HG03520 (cell line): ENCODE measurements at regions not wholly inside any gene's neighbourhood (a gene's known extent, or its start where the extent isn't known, plus 50 kb on each side); places are given as distances from the start of the nearest gene placed in this dataset.

Experiments used
- ATAC-seq: cut with Tn5 transposase; IDR thresholded peaks from one replicate; pipeline ENCODE4 v1.9.1; 2021; ENCODE audit warnings: mild to moderate bottlenecking, moderate library complexity; ENCODE audit not compliant: unreplicated experiment

DNA sequence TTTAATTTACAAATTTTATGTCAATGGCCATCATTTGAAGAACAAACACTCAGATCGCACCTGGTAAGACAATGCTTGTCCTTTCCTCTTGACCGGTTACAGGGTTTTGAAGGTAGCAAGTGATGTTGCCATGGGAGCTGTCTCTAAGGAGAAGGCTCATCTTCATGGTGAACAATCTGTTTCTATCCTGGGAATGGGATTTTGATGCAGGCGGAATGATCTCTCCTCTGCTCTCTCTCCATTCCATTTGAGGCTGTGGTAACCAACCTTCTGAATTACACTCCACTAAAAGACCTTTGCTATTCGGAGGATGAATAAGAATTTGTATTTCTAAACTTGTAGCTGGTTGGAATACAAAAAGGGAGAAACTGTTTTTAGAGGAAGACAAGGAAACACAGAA lies 57.9 kb upstream of the SLC5A9 start:
- ATAC-seq: no peak

GRCh38 chr1:48160486-48161132 lies 61.9 kb upstream of the SLC5A9 start:
- no peak for ATAC-seq

DNA sequence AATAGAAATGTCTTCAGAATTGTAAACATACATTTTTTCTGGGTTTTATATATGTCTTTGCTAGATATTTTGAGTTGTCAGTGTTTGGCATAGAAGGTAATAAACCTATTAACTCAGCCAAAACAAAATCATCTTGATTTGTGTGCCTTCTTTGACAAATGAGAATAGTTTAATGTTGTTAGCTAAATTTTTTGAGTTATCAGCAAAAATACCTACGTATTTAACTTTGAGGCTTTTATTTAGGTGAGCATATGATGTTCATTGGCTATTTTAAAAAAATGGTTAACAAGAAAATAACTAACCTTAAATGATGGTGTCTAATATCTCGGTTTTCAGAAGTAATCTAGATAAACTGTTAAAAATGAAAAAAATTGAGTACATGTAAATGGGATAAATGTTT lies 83.2 kb upstream of the SLC5A9 start:
- ATAC-seq: no peak

DNA sequence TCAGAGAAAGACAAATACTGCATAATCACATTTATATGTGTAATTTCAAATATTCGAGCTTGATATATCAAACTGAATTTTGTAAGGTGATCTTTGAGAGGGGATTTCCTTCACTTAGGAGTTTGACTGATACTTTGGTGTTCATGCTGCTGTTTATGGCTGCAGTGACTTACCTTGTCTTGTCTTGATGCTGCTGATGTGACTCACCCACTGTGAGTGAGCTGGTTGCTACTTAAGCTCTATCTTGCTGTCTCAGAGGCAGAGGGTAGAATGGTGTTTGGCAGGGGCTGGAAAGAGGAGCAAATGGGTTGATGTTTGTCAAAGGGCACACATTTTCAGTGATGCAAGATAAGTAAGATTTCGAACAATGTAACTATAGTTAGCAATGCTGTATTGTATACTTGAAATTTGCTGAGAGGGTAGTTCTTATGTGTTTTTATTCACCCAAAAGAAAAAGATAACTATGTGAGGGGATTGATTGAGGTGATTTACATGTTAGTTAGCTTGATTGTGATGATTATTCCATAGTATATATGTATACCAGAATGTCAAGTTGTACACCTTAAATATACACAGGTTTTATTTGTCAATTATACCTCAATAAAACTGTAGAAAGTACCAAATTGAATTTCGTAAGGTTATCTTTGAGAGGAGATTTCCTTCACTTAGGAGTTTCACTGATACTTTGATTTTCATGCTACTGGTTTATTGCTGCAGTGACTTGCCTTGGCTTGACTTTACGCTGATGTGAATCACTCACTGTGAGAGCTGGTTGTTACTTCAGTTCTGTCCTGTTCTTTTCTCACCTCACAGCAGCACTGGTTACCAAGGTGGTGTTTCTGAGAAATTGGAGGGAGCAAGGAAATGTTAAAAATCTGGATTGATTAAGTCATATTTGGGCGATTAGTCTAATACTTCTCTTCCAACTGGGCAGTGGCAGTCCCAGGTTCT lies 94.5 kb upstream of the SLC5A9 start:
- no peak for ATAC-seq

DNA sequence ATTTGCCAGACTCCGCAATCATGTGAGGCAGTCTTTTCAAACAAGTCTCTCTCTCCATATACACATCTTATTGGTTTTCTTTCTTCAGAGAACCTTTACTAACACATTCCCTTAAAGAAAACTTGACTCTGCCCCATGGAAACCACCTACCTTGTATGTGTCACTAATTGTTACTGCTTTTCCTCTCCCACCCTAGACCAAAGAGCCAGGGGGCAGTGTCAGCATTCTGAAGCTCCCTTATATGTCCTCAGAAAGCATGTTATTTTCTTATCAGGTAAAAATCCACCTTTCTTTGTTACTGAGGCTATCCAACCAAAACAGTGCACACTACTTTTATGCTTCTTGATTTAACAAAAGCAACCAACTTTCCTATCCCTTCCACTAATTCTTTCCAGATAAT lies 98.9 kb upstream of the SLC5A9 start:
- ATAC-seq: no peak

DNA sequence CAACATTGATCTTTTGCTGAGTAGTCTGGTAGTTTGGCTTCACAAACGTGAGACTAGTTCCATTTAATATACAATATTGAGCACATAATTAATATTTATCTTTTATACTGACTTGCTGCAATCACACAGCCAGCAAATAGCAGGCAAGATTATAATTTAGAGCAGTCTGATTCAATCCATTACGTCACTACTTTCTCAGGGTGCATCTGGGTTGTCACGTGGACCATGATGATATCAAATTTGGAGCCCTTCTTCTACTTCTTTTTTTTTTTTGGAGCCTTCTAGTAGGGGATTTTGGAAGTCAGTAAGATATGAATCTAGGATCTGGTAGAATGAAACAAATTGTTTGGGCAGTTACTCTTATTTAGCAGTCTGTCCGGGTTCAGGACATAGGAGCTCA lies 100.6 kb upstream of the SLC5A9 start:
- ATAC-seq: no peak

DNA sequence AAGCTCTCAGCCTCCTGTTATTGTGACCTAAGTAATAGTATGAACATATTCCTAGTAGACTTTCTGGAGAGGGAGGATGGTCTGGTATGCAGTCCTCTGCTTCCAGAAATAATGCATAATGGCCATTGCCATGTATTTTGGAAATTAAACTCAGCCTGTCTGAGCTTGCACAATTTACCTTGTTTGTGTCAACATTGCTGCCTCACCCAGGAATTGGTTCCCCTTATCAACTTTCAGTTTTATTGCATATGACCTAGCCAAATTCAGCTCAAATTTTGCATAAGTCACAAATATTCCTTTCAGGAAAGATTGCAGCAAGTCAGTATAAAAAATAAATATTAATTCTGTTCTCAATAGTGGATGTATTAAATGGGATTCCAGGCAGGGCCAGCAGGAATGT lies 101.9 kb upstream of the SLC5A9 start:
- no peak for ATAC-seq

DNA sequence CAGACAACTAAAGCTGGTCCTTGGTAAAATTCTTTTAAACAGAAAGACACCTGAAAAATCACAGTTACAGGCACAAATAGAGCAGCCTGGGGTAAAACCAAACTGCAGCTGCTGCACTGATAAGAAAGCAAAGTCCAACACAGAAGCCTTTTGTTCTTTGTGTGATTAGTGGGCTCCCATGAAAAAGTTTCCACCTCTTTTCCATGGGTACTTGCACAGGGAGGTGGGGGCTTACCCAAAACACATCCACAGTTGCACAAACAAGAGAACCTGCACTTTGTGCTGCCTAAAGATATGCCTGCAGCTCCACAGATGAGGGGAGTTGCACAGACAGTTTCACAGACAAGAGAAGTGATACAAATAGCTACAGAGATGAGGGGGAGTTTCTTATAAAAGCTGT lies 106.7 kb upstream of the SLC5A9 start:
- no peak for ATAC-seq

DNA sequence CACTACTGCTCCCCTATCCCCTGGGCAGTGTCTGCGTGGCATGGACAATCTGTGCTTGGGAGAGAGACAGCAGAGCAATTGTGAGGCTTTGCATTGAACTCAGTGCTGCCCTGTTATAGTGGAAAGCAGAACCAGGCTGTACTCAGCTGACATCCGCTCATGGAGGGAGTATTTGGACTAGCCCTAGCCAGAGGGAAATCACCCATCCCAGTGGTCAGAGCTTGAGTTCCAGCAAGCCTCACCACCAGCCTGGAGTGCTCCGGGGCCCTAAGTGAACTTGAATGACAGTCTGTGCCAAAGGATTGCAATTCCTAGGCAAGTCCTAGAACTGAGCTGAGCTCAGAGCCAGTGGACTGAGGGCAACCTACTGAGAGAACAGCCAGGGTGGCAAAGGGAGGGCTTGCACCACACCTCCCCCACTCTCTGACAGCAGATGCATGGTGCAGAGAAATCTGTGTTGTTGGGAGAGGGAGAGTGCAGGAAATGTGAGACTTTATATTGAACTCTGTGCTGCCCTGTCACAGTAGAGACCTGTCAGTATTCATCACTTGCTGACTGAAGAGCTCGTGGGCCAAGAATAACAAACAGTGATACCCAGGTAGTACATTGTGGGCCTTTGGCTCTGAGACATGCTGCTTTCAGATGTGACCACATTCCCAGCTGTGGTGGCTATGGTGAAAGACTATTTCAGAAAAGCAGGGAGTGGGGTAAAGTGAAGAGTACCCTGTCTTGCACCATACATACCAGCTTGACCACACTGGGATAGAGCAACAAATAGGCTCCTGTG lies 107.7 kb upstream of the SLC5A9 start:
- no peak for ATAC-seq

DNA sequence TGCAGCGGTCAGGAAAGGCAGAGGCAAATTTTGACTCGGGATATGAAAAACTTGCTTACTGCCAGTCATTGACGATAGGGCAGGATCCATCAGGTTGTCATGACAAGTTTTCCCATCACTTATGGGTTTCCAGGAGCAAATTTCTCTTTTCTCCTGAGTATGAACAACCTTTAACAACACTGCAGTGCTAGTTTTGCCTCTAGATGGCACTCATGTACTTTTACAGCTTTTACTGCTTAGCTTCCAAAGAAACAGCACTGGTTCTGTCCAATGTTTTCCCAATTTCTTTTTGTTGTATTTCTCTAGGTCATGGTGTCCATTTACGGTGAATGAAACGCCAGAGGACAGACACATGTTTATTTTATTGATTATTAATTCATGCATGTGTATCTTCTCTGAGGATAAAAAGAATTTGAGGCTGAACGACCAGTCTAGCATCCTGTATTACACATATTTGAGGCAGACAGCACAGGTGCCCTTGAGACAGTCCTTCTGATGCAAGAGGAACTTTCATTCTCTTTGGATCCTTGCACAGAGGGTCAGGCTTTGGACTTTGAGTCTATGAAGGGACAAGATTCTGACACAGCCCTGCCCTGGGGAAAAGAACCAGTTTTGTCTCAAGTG lies 112.3 kb upstream of the TRABD2B start:
- ATAC-seq: no peak

GRCh38 chr1:48107516-48107915 lies 110.3 kb upstream of the TRABD2B start:
- no peak for ATAC-seq

DNA sequence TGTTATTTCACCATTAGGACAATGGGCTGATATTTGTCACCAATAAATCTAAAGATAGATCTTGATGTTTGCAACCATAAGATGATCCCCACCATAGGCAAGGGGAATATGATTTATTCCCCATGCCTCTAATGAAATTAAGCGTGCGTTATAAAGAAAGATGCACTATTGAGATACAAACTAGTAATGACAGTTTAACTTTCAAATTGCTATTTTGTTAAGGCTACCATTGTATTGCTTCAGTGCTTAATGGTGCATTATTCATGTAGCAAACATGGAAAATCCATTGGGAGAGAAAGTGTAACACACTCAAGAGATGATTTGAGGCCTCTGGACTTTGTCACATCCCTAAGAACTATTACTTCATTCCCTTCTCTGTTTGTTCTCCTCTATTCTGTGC lies 108.9 kb upstream of the TRABD2B start:
- no peak for ATAC-seq

DNA sequence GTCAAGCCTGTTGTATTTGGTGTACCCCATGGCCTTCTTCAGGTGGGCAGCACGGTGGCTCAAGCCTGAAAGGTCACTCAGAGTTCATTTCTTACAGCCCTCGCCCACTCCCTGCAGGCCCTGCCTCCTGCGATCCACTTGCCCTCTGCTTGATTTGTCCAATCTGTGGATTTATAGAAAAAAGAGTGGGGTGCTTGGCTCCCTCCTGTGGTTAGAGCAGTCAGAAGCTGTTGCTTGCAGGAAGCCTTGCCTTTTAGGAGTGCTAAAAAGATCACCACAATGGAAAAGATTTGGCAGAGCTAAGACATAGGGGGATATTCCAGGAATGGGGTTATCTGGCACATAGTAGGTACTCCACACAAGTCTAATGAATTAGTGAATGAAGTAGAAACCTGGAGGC lies 108.0 kb upstream of the TRABD2B start:
- no peak for ATAC-seq

- ATAC-seq: no peak
These were observed 106.3 kb upstream of the TRABD2B start for GRCh38 chr1:48103495-48103894.

GRCh38 chr1:48102766-48103165 lies 105.6 kb upstream of the TRABD2B start:
- ATAC-seq: no peak

DNA sequence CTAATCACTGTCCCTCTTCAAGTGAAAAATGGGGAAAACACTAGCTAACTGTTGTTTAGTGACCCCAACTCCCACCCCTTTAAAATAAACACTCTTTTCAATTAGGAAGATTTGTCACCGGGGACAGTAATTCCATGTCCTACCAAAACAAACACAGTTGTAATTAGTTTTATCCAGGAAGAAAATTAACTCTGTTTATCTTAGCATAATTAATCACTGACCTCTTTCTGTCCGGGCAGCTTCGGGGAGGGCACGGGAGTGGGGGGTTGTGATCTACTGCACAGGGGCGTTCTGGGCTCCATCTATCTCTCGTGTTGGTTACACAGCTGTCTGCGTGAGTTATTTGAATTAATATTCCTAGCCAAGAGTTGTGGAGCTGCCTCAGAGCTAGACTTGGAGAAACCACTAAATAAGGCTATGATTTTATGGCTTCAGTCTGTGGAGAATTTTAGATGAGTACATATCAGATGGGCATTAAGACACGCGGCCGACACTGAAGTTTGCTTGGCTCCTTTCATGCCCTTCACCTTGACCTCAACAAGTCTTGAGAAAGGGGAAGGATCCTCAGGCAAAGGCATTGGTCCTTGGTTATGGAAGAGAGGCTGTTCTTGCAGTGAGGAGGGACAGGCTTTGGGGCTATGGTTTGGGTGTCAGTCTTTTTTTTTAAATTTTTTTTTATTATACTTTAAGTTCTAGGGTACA lies 102.0 kb upstream of the TRABD2B start:
- no peak for ATAC-seq

- ATAC-seq: peak; percentile 92
These were observed 96.7 kb upstream of the TRABD2B start for GRCh38 chr1:48093696-48094528.

- ATAC-seq: no peak
These were observed 96.0 kb upstream of the TRABD2B start for GRCh38 chr1:48093147-48093546.

DNA sequence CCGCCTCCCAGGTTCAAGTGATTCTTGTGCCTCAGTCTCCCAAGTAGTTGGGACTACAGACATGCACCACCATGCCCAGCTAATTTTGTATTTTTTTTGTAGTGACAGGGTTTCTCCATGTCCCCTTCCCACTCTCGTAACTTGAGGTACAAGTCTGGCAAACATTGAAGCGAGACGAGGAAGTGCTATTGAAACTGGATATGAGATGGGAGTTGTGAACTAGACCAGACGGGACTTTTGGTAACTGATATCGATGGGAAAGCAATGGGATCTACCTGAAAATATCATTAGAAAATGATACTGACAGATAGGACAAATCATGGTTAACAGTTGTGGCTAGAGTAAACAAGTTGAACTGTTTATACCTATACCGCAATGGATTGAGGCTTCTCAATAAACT lies 95.2 kb upstream of the TRABD2B start:
- ATAC-seq: no peak
